Stomach (tissue), 8 donors: ENCODE measurements at regions not wholly inside any gene's neighbourhood (a gene's known extent, or its start where the extent isn't known, plus 50 kb on each side); places are given as distances from the start of the nearest gene placed in this dataset.

ENCODE experiments used
- DNase-seq, 2 donors: peaks; one replicate each; pipeline versions ENCODE4 v3.0.0 to v3.0.0-alpha.2; 2013 to 2019
- H3K27ac ChIP-seq, 5 donors: fragments of 200-600 bp in 4 of 5; sonication (generic) in 4 of 5; one replicate each; pipeline ENCODE4 v1.5.1; 2013 to 2019; ENCODE audit warnings: mild to moderate bottlenecking in 1 of 5, moderate library complexity in 1 of 5
- H3K27me3 ChIP-seq, 3 donors: fragments of 200-600 bp; sonication (generic); one replicate each; pipeline ENCODE4 v1.5.1; 2017 to 2019; ENCODE audit warnings: mixed run types in 1 of 3
- H3K36me3 ChIP-seq, 4 donors: fragments of 200-600 bp; sonication (generic); 1 replicate in 3 of 4; 2 replicates in 1 of 4; pipeline ENCODE4 v1.5.1; 2016 to 2019
- H3K4me1 ChIP-seq, 4 donors: fragments of 200-600 bp; sonication (generic); one replicate each; pipeline ENCODE4 v1.5.1; 2016 to 2019
- H3K4me3 ChIP-seq, 4 donors: fragments of 200-600 bp; sonication (generic) in 3 of 4; one replicate each; pipeline ENCODE4 v1.5.1; 2016 to 2019; ENCODE audit warnings: mild to moderate bottlenecking in 1 of 4
- H3K9me3 ChIP-seq, 4 donors: fragments of 200-600 bp; sonication (generic); one replicate each; pipeline ENCODE4 v1.5.1; 2016 to 2019
- CTCF ChIP-seq, 7 experiments: fragments of 450-650 bp in 4 of 7; fragments of 200-600 bp in 3 of 7; sonication (generic) in 3 of 7; IDR thresholded peaks; one replicate each; pipeline ENCODE4 v1.5.1; 2016 to 2019; ENCODE audit warnings: antibody characterized with exemption in 7 of 7, control low read depth in 2 of 7, mild to moderate bottlenecking in 1 of 7
- EP300 ChIP-seq: sonication (generic); formaldehyde crosslinking; IDR thresholded peaks from one replicate; pipeline ENCODE4 v1.6.1; 2017; ENCODE audit warnings: antibody characterized with exemption
- POLR2A ChIP-seq, 4 donors: fragments of 450-650 bp; IDR thresholded peaks; one replicate each; pipeline ENCODE4 v1.6.1; 2016; ENCODE audit warnings: antibody characterized with exemption in 4 of 4, control low read depth in 2 of 4, mild to moderate bottlenecking in 1 of 4, moderate library complexity in 1 of 4
- POLR2AphosphoS5 ChIP-seq, 3 donors: sonication (generic); formaldehyde crosslinking; IDR thresholded peaks; one replicate each; pipeline ENCODE4 v1.6.1; 2016; ENCODE audit warnings: antibody characterized with exemption in 3 of 3
- WGBS, 5 donors: extraction: QIAGEN DNeasy Blood & Tissue Kit in 3 of 5; methylation state at CpG; one replicate each; pipeline versions ENCODE4 v1.1.5 to v1.1.7; 2013 to 2018; 5-methylcytosine and 5-hydroxymethylcytosine counted together
- intact Hi-C: fragments of 100-400 bp; cut with DNase I; formaldehyde crosslinking; loops from one replicate; pipeline ENCODE4 v1.15.1; 2023; ENCODE audit warnings: low total_unique reads
- small RNA-seq, 4 donors: library from RNA; depleted of rRNA; stranded (forward); fragments of <200 nt; gene quantifications; one replicate each; pipeline ENCODE3, GENCODE V24; 2016
- donor health status: healthy with polysubstance abuse.
- donor health status: Bipolar disorder and iron deficiency.
- donor health status: healthy.

GRCh38 chr2:117762454-117762853, 52.0 kb upstream of the DDX18 start:
- TF ChIP-seq POLR2AphosphoS5 (IDR thresholded peaks at IDR 0.05) (no peak), CTCF (IDR thresholded peaks at IDR 0.05) (no peak)

GRCh38 chr2:117763804-117764203, 50.7 kb upstream of the DDX18 start:
- intact Hi-C loops, result no loop called here
- no peak for TF ChIP-seq POLR2A (IDR thresholded peaks at IDR 0.05)
- no peak for TF ChIP-seq EP300
- no peak for TF ChIP-seq POLR2AphosphoS5 (IDR thresholded peaks at IDR 0.05)
- TF ChIP-seq CTCF (IDR thresholded peaks at IDR 0.05), result no peak
- Histone ChIP-seq H3K4me1 (peaks cover 0 to 3% (median 0%) of the 10 kb centered on the region in 4 donors), H3K9me3 (no peaks in the 10 kb centered on the region), H3K27me3 (no peaks in the 10 kb centered on the region), H3K4me3 (no peak overlapping the region), H3K36me3 (no peaks in the 10 kb centered on the region), H3K27ac (no peak overlapping the region)
- WGBS, 5 donors, result 47 to 63% (median 55%) methylated on average over 4 of the region's 4 CpGs
- DNase-seq, result peak in 1 of 2 donors; percentile 44

More at GRCh38 chr2:117762454-117762853, 52.0 kb upstream of the DDX18 start:
- no peaks in the 10 kb centered on the region for H3K27me3 ChIP-seq
- intact Hi-C loops, result no loop called here
- H3K27ac ChIP-seq, result no peak overlapping the region
- H3K36me3 ChIP-seq, result no peaks in the 10 kb centered on the region
- no peak for DNase-seq
- peaks cover 0 to 3% (median 0%) of the 10 kb centered on the region in 4 donors for H3K4me1 ChIP-seq
- H3K9me3 ChIP-seq, result no peaks in the 10 kb centered on the region
- no peak overlapping the region for H3K4me3 ChIP-seq

Small RNAs in the stretch of these regions (small RNA-seq; reads per million reads assigned to genes)
- 0 reads per million in 4 donors for gene AC104408.1
- gene RNU7-190P, result 0 reads per million in 4 donors
